ENCODE measurements at regions not wholly inside any gene's neighbourhood (a gene's known extent, or its start where the extent isn't known, plus 50 kb on each side); places are given as distances from the start of the nearest gene placed in this dataset.

DNA sequence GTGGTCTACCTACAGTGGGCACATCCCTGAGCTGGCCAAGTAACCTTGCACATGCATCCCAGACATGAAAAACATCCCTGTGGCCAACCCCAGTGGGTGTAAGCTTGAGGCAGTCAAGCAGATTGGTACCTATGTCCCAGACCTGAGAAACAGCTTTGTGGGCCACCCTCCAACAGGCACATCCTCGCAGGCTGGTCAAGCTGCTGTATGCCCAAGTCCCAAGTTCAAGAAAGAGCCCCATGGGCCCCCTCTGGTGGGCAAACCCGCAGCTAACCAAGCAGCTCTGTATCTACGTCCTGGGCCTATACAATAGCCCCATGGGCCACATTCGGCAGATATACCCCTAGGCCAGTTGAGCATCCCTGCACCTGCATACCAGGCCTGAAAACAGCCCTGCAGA lies 186.3 kb upstream of the GPR149 start:
- TF ChIP-seq, protein P1, sequence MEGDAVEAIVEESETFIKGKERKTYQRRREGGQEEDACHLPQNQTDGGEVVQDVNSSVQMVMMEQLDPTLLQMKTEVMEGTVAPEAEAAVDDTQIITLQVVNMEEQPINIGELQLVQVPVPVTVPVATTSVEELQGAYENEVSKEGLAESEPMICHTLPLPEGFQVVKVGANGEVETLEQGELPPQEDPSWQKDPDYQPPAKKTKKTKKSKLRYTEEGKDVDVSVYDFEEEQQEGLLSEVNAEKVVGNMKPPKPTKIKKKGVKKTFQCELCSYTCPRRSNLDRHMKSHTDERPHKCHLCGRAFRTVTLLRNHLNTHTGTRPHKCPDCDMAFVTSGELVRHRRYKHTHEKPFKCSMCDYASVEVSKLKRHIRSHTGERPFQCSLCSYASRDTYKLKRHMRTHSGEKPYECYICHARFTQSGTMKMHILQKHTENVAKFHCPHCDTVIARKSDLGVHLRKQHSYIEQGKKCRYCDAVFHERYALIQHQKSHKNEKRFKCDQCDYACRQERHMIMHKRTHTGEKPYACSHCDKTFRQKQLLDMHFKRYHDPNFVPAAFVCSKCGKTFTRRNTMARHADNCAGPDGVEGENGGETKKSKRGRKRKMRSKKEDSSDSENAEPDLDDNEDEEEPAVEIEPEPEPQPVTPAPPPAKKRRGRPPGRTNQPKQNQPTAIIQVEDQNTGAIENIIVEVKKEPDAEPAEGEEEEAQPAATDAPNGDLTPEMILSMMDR (conservative IDR thresholded peaks at IDR 0.05): no peak
- TF ChIP-seq ZFX (IDR thresholded peaks at IDR 0.05): no peak
